AML-193 (cell line): ENCODE measurements at regions not wholly inside any gene's neighbourhood (a gene's known extent, or its start where the extent isn't known, plus 50 kb on each side); places are given as distances from the start of the nearest gene placed in this dataset.
"Not testable (repeated sequence)": the region's sequence is repeated elsewhere in the genome, so short reads cannot be mapped to it uniquely, and the experiment has no call there.

Source experiments
- DNase-seq, 2 experiments: peaks; one replicate each; lab custom pipeline; 2025; lab: John Stamatoyannopoulos, UW

DNA sequence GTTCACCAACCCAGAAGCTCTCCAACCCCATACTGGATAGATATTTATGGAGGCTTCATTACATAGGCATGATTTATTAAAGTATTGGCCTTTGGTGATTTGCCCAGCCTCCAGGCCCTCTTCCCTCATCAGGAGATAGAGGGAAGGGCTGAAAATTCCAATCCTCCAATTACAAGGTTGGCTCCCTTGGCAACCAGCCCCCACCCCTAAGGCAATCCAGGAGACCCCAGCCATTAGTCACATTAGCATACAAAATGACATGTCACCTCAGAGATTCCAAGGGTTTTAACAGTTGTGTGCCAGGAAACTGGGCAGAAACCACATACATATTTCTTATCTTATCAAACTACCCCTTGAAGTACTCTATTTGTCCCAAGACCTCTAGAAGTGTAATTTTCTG is 210.0 kb downstream of the HINT1 start:
- no peak for DNase-seq

DNA sequence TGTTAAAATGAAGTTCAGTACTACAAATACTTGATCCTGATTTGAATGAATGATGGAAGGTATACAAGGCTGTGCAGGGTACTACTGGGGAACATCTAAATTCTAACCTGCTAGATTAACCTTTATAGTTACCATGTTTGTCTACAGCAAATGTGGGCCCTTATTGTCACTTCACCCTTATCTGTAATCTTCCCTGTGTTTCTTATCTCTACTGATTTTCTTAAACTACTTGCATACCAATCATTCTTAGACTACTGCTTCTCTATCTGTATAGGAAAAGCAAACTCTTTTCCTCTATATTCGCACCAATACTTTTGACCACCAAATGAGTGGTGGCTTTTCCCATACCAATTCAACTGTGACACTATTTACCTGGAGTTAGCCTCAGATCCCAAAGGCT is 210.7 kb downstream of the HINT1 start:
- DNase-seq: no peak

DNA sequence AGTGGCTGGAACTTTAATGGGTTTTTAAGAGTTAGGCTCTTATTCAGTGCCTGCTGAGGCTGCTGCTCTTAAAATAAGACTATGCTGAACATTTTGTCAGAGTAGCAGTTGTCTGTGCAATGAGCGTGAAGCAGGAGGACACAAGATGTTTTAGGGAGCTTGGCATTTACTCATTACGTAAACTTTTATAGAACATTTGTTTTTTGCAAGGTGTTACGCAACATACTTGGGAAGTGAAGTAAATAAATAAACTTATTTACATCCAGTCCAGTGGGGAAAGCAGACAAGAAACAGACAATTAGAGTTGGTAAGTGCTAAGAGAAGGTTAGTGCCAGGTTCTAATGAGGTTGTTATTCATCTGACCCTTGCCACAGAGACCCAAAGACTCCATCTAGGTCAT is 226.0 kb downstream of the HINT1 start:
- DNase-seq: no peak

DNA sequence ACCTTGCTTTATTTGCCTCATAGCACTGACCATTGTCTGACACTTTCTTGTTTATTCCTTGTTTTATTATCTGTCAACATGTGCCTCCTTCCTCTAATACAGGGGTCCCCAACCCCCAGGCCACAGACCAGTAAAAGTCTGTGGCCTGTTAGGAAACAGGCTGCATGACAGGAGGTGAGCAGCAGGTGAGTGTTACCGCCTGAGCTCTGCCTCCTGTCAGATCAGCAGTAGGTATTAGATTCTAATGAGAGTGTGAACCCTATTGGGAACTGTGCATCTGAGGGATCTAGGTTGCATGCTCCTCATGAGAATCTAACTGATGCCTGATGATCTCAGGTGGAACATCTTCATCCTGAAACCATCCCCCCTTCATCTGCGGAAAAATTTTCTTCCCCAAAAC is 228.0 kb downstream of the HINT1 start:
- no peak for DNase-seq

DNA sequence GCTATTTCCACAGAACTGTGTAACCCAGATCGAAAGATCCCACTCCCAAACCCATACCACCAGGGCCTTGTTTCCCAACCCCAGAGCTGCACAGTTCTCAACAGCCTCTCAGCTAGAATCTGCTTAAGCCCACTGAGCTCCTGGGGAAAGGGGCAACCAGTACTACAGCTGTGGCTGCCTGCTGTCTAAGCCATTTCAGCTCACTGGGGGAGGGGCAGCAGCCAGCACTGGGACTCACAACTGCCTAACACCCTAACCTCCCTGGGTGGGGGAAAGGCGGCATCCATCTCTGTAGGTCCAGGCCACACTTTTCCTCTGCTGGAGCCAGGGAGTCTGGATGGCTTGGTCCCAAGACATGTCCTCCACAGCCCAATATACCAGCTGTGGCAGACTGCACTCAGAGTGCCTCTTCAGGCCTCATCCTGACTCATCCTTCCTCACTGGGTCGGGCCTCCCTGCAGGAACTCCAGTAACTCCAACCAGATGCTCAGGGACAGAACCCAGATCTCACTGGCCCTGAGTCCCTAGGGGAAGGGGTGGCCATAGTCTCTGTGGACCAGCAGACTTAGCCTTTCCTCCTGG is 241.4 kb downstream of the HINT1 start:
- DNase-seq: no peak

DNA sequence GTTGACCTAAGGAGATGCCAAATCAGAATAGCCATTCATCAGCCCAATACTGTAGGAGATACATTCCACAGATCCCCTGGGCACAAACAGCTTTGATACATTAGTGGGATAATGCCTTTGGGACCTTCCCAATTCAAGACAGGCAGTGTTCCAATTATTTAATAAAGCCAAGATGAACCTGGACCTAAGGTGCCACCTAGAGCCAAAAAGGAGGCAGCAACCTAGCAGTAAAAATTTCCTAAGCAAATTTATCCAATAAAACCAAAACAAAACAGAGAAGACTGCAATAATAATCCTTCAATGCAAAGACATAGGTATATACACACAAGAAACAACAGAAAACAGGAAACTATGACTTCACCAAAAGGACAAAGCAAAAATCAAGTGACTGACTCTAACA is 253.0 kb downstream of the HINT1 start:
- DNase-seq: no peak

DNA sequence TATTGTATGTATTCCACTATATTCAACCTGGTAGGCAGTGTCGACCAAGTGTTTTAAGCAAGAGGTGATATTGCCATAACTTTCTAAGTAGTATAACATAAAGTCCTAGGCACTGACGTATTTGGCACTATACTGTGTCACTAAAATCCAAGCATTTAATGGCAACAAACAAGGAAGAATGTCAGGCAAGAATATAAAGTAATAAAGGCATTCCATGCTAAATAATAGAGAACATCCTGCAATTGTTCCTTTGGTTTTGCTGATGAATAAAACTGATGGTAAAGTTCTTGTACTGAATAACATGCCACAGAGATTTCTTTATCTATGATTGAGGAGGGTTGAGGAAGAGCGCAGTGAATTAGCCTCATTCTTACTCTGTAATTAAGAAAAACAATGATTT is 256.9 kb downstream of the HINT1 start:
- no peak for DNase-seq

DNA sequence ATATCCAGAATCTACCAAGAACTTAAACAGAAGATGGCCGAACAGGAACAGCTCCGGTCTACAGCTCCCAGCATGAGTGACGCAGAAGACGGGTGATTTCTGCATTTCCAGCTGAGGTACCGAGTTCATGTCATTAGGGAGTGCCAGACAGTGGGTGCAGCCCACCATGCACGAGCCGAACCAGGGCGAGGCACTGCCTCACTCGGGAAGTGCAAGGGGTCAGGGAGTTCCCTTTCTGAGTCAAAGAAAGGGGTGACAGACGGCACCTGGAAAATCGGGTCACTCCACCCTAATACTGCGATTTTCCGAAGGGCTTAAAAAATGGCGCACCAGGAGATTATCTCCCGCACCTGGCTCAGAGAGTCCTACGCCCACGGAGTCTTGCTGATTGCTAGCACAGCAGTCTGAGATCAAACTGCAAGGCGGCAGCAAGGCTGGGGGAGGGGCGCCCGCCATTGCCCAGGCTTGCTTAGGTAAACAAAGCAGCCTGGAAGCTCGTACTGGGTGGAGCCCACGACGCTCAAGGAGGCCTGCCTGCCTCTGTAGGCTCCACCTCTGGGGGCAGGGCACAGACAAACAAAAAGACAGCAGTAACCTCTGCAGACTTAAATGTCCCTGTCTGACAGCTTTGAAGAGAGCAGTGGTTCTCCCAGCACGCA is 267.4 kb downstream of the HINT1 start:
- not testable (repeated sequence) for DNase-seq

DNA sequence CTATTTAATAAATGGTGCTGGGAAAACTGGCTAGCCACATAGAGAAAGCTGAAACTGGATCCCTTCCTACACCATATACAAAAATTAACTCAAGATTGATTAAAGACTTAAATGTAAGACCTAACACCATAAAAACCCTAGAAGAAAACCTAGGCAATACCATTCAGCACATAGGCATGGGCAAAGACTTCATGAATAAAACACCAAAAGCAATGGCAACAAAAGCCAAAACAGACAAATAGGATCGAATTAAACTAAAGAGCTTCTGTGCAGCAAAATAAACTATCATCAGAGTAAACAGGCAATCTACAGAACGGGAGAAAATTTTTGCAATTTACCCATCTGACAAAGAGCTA is 267.9 kb downstream of the HINT1 start:
- not testable (repeated sequence) for DNase-seq

DNA sequence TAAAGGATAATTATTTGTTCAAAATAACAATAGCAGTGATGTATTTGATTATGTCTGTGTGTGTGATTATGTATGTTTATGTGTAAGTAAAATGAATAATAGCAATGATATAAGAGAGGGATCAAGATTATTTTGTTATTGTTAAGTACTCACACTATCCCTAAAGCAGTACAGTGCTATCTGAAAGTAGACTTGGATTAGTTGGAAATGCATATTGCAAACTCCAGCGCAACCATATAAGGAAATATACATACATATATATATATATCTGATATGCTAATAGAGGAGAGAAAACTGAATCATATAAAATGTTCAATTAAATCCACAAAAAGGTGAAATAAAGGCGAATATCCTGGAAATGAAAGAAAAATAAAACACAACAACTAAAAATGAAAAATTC is 268.4 kb downstream of the HINT1 start:
- no peak for DNase-seq

DNA sequence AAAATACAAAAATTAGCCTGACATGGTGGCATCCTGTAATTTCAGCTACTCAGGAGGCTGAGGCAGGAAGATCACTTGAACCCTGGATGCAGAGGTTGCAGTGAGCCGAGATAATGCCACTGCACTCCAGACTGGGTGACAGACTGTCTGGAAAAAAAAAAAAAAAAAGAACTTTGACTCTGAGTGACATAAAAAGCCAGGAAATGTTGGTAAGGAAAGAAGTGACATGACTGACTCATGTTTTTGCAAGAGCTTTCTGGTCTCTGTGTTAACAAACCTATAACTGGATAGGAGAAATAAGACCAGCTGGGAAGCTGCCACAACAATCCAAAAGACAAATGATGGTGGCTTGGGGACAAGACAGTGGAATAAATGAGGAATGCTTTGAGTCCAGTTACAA is 272.1 kb downstream of the HINT1 start:
- DNase-seq: no peak

DNA sequence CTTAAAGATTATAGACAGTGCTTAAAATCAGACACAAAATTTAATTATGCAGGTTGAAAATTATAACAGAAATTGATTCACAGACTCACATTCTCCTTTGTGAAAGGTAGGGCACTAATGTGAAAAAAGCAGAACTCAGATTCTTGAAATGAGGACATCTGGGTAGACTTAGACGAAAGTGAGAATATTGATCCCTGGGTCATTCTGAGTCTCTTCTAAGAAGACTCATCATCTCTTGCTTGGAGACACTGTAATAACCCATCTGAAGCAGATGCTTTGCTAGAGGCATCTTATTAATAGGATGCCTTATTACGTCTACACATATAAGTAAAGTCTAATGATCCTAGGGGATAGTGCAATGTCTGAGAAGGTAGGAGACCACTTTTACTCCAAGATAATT is 274.4 kb downstream of the HINT1 start:
- no peak for DNase-seq

DNA sequence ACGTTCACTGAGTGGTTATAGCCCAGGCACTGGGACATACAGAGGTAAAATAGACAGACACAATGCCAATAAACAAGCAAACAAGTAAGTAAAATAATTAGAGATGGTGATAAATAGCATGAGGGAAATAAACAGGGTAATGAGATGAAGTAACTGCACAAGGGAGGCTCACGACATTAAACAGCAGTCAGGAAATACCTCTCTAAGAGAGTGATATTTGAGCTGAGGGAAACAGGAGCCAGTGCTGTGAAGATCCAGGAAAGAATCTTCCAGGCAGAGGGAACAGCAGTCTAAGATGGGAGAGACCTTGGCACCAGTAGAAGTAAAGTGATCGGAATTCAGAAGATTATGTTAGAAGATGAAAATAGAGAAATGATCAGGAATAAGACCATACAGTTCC is 279.4 kb downstream of the HINT1 start:
- DNase-seq: no peak

DNA sequence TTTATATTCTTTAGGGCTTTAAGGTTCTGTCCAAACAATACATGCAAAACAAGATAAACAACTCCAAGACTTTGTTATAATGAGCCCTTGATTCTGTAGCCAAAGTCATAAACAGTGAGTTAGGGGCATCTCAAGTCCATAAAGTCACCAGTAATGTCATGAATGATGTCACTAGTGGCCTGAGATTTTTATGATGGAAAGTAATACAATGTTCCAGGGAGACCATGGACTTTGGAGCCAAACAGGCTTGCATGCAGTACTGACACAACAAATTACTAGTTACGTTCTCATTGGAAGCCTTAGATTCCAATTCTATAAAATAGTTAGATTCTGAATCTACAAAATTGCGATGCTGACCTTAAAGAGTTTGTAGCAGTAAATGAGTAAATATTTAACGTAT is 280.0 kb downstream of the HINT1 start:
- DNase-seq: no peak

DNA sequence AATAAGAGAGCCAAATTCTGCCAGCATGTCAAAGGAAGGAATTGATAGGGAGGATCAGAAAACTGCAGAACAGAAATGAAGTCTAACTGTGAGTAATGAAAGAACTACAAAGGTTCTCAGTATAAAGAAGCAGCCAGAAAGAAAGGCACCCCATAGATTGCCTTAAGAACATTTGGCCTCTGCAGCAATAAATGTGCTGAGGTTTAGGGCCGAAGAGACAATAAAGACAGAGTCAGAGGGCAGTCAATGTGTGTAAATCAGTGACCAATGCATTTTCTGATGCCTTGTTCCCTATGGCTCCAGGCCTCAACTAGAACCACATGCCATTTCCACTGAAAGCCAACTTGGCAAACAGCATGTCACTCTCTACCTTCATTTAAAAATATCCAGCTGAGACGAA is 281.0 kb downstream of the HINT1 start:
- no peak for DNase-seq

DNA sequence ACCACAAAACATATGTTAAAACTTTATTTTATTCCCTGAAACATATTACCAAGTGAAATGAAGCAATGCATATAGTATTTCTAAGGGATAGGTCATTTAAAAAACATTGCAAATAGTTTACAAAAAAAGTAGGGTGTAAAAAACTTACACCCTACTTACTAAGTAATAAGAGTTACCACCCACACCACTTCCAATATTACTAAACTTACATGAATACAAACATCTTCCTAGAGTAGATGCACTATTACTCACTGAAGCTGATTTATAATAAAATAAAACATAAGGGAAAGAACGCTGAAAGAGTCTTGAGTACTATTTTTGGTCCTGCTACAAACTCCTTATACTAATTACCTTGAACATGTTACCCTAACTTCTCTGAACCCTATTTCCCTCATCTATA is 289.4 kb downstream of the HINT1 start:
- DNase-seq: no peak

DNA sequence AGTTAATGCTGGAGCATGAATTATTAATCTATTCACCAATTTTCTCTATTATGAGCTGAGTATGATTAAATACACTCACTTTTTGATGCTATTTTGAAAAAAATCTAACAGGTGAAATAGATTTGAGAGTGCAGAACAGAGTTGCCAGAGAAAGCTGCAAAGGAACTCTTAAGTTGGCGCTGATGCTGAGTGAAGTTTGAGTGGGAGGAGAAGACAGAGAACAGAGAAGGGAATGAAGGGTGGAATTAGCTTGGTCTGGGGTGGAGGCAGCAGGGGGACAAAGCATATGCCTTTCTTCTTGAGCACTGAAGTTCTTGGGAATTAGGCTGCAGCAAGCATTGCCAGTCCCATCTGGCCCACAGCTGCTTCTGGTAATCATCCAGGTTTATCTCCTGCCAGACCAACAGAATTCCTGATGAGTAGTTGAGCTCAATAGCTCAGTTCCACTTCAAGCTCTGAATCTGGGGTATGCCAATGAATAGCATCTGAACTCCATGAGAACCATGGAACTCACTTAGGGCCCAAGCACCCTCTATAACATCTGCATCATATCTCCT is 290.1 kb downstream of the HINT1 start:
- no peak for DNase-seq

DNA sequence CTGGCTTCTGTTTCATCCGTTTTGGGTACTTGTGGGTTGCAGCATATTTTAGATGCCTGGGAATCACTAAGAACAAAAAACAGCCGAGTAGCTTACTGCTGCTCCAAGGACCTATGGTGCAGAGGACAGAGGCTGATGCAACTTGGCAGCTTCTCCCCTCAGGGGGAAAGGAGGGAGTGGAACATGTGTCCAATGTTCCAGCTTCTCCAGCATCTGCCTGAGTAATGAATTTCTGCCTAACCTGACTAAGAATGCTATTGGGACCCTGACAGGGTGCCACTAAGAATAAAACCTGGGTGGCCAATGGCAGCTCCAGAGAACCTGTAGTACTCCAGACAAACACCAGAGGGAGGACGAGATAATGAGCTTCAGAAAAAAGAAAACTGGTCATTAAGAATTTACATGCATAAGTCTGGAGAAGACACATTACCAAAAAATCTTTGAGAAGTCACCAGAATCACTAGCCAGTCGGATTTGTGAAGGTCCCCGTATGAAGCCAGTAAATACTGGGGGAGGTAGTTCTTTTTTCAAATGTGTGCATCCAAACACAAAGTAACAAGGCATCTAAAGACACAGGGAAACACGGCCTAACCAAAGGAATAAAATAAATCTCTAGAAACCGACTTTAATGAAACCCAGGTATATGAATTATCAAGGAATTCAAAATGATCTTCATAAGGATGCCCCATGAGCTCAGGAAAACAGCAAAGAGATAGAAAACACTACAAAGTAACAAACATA is 293.5 kb downstream of the HINT1 start:
- peak; percentile 27 to 41 for DNase-seq

DNA sequence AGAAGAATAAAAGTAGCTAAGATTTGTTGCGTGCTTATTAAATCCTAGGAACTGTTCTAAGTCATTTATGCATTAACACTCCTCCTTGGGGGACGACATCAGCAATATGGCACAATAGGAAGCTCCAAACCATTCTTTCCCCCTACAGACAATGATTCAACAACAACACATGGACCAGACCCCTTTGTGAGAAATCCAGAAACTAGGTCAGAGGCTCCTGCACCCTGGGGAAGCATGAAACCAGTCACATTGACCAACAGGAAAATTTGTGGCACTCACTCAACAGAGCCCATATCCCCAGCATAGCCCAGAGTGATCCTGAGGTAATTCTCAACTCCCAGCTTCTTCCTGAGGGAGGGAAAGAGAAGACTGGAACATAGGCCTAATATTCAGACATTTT is 294.4 kb downstream of the HINT1 start:
- DNase-seq: no peak

DNA sequence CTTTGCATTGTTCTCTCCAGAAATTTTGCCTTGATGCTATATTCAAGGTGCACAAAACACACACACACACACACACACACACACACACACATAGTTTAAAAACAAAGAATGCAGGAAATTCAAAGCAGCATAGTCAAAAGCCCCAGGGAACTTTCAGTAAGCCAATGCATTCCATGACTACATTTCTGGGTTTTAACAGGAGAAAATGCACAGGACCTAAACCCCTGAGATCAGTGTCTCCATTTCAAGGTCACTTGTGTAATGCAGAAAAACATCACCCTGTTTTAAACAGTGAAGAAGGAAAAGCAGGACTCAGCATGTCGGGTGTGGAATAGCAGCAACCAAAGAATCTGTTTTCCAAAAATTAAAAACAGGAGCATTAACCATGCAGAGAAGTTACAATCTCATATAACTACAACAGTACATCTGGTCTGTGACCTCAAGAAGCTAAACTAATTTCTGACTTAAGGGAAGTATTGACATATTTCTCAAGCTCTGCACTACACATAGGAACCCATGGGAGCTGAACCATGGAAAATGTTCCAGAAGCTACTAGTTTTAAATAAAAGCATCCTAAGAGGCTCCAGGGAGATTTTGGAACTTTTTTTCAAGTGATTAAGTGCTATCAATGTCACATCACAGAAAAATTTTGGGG is 296.7 kb downstream of the HINT1 start:
- DNase-seq: no peak

DNA sequence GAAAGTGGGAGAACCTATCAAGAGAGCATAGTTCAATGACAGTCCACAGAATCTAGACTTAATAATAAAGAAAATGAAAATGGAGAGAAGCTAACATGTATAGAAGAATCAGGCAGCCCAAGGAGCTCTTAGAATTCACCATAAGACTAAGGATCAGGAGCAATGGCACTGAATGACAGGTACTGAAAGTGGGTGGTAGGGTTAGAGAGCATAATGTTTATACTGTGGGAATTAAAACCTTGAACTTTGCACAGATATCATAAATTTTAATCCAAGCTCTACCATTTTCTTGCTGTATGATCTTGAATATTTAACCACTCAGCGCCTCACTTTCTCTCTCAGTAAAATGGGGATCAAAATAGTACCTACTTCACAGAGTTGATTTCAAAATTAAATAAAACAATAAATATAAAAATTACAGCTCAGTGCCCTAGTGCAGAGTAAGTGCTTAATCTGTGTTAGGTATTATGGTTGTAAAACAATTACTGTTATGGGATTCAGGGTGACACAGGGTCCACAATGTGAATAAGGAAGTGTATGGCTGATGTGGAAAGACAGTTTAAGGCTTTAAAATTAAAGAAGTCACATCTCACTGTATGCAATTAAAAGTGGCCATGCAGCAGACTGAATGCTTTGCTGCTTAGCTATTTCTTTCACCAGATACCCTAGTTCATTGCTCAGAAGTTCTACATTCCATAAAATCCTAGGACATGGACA is 319.8 kb downstream of the HINT1 start:
- no peak for DNase-seq
